ENCODE measurements at regions not wholly inside any gene's neighbourhood (a gene's known extent, or its start where the extent isn't known, plus 50 kb on each side); places are given as distances from the start of the nearest gene placed in this dataset.

GRCh38 chr17:14808425-14808824 lies 456.7 kb downstream of the PMP22 start:
- Histone ChIP-seq H3K4me3 (ENCODE audit: low read length) (no peak overlapping the region), H3K9me2 (replicated peaks; ENCODE audit: insufficient read depth, low read length) (no peaks in the 10 kb centered on the region), H4K20me1 (ENCODE audit: insufficient read depth, low read length) (no peaks in the 10 kb centered on the region), H3K4me1 (ENCODE audit: low read length) (no peaks in the 10 kb centered on the region), H3K36me3 (replicated peaks; ENCODE audit: insufficient read depth, low read length) (no peaks in the 10 kb centered on the region), H3F3A (ENCODE audit: insufficient read depth, low read length) (no peaks in the 10 kb centered on the region), H3K9ac (ENCODE audit: low read length) (no peak overlapping the region), H3K9me3 (replicated peaks; ENCODE audit: insufficient read depth, low read length) (no peaks in the 10 kb centered on the region), H3K27ac (ENCODE audit: low read length) (no peak overlapping the region), H3K4me2 (ENCODE audit: low read depth, low read length) (no peak overlapping the region), H3K79me2 (ENCODE audit: low read length) (no peaks in the 10 kb centered on the region), H2AFZ (ENCODE audit: low read length) (no peak overlapping the region), H3K27me3 (replicated peaks; ENCODE audit: insufficient read depth, low read length) (no peaks in the 10 kb centered on the region)
- no peak for DNase-seq
- TF ChIP-seq EZH2 (optimal IDR thresholded peaks at IDR 0.05; ENCODE audit: low read depth, low read length) (no peak), EZH2phosphoT487 (IDR thresholded peaks at IDR 0.05; ENCODE audit: low read length) (no peak), CTCF (IDR thresholded peaks at IDR 0.05; ENCODE audit: low read length) (no peak)

GRCh38 chr17:14805348-14805747 lies 459.8 kb downstream of the PMP22 start:
- DNase-seq: no peak
- Histone ChIP-seq H3K4me3 (ENCODE audit: low read length) (no peak overlapping the region), H3K9me2 (replicated peaks; ENCODE audit: insufficient read depth, low read length) (no peaks in the 10 kb centered on the region), H3K36me3 (replicated peaks; ENCODE audit: insufficient read depth, low read length) (no peaks in the 10 kb centered on the region), H3K27me3 (replicated peaks; ENCODE audit: insufficient read depth, low read length) (no peaks in the 10 kb centered on the region), H3K27ac (ENCODE audit: low read length) (no peak overlapping the region), H4K20me1 (ENCODE audit: insufficient read depth, low read length) (no peaks in the 10 kb centered on the region), H3K79me2 (ENCODE audit: low read length) (no peaks in the 10 kb centered on the region), H3K4me2 (ENCODE audit: low read depth, low read length) (no peak overlapping the region), H3K9ac (ENCODE audit: low read length) (no peak overlapping the region), H2AFZ (ENCODE audit: low read length) (no peak overlapping the region), H3K4me1 (ENCODE audit: low read length) (no peaks in the 10 kb centered on the region), H3K9me3 (replicated peaks; ENCODE audit: insufficient read depth, low read length) (no peaks in the 10 kb centered on the region), H3F3A (ENCODE audit: insufficient read depth, low read length) (no peaks in the 10 kb centered on the region)
- TF ChIP-seq EZH2phosphoT487 (IDR thresholded peaks at IDR 0.05; ENCODE audit: low read length): no peak
- no peak for TF ChIP-seq EZH2 (optimal IDR thresholded peaks at IDR 0.05; ENCODE audit: low read depth, low read length)
- TF ChIP-seq CTCF (IDR thresholded peaks at IDR 0.05; ENCODE audit: low read length): no peak

GRCh38 chr17:14803826-14804225 lies 461.3 kb downstream of the PMP22 start:
- no peaks in the 10 kb centered on the region for H3K27me3 ChIP-seq (replicated peaks; ENCODE audit: insufficient read depth, low read length)

More at GRCh38 chr17:14803826-14804225, 461.3 kb downstream of the PMP22 start:
- Histone ChIP-seq H3K9ac (ENCODE audit: low read length) (no peak overlapping the region), H3K36me3 (replicated peaks; ENCODE audit: insufficient read depth, low read length) (no peaks in the 10 kb centered on the region), H3K27ac (ENCODE audit: low read length) (no peak overlapping the region), H3F3A (ENCODE audit: insufficient read depth, low read length) (no peaks in the 10 kb centered on the region), H3K4me2 (ENCODE audit: low read depth, low read length) (no peak overlapping the region), H2AFZ (ENCODE audit: low read length) (no peak overlapping the region), H3K9me3 (replicated peaks; ENCODE audit: insufficient read depth, low read length) (no peaks in the 10 kb centered on the region), H3K4me3 (ENCODE audit: low read length) (no peak overlapping the region), H4K20me1 (ENCODE audit: insufficient read depth, low read length) (no peaks in the 10 kb centered on the region), H3K9me2 (replicated peaks; ENCODE audit: insufficient read depth, low read length) (no peaks in the 10 kb centered on the region), H3K4me1 (ENCODE audit: low read length) (no peaks in the 10 kb centered on the region), H3K79me2 (ENCODE audit: low read length) (no peaks in the 10 kb centered on the region)
- TF ChIP-seq EZH2 (optimal IDR thresholded peaks at IDR 0.05; ENCODE audit: low read depth, low read length) (no peak), CTCF (IDR thresholded peaks at IDR 0.05; ENCODE audit: low read length) (no peak), EZH2phosphoT487 (IDR thresholded peaks at IDR 0.05; ENCODE audit: low read length) (no peak)
- no peak for DNase-seq
